HUES64 (cell line): ENCODE measurements at regions not wholly inside any gene's neighbourhood (a gene's known extent, or its start where the extent isn't known, plus 50 kb on each side); places are given as distances from the start of the nearest gene placed in this dataset.
"Not testable (repeated sequence)": the region's sequence is repeated elsewhere in the genome, so short reads cannot be mapped to it uniquely, and the experiment has no call there.

Experiments used
- H3K27ac ChIP-seq: 2 replicates; pipeline ENCODE4 v1.7.0; 2013; ENCODE audit warnings: low read depth, low read length, inconsistent platforms
- H3K27me3 ChIP-seq: 2 replicates; pipeline ENCODE4 v1.6.1; 2013; ENCODE audit warnings: mild to moderate bottlenecking, low read length; ENCODE audit not compliant: insufficient read depth
- H3K36me3 ChIP-seq: 2 replicates; pipeline ENCODE4 v1.6.1; 2013; ENCODE audit warnings: mild to moderate bottlenecking, low read length; ENCODE audit not compliant: insufficient read depth
- H3K4me1 ChIP-seq: 2 replicates; pipeline ENCODE4 v1.6.1; 2013; ENCODE audit warnings: mild to moderate bottlenecking, low read length, moderate library complexity; ENCODE audit not compliant: insufficient read depth
- H3K4me3 ChIP-seq: 2 replicates; pipeline ENCODE4 v1.5.1; 2013; ENCODE audit warnings: mild to moderate bottlenecking, low read length, moderate library complexity
- H3K9ac ChIP-seq: 2 replicates; pipeline ENCODE4 v1.6.1; 2013; ENCODE audit warnings: mild to moderate bottlenecking, low read depth, low read length
- H3K9me3 ChIP-seq: 2 replicates; pipeline ENCODE4 v1.6.1; 2013; ENCODE audit warnings: low read depth, low read length; ENCODE audit not compliant: insufficient read depth
- WGBS: fragments of 150-250, 120-280 bp; methylation state at CpG from one replicate; pipeline ENCODE4 v1.1.7; 2013; ENCODE audit warnings: missing lambda C conversion rate; 5-methylcytosine and 5-hydroxymethylcytosine counted together

- no peaks in the 10 kb centered on the region for H3K36me3 ChIP-seq
- H3K27me3 ChIP-seq: no peaks in the 10 kb centered on the region
- no peak overlapping the region for H3K4me3 ChIP-seq
- no peak overlapping the region for H3K9ac ChIP-seq
- no CpG with 5 or more reads among the region's 1 CpG for WGBS
- no peak overlapping the region for H3K27ac ChIP-seq
- H3K9me3 ChIP-seq: no peaks in the 10 kb centered on the region
- H3K4me1 ChIP-seq: peaks cover 8% of the 10 kb centered on the region
Measured at GRCh38 chr12:24632466-24632865, 316.4 kb downstream of the BCAT1 start.

- Histone ChIP-seq H3K27ac (no peak overlapping the region), H3K27me3 (no peaks in the 10 kb centered on the region), H3K4me1 (peaks cover 8% of the 10 kb centered on the region), H3K9ac (no peak overlapping the region), H3K36me3 (no peaks in the 10 kb centered on the region), H3K9me3 (no peaks in the 10 kb centered on the region), H3K4me3 (no peak overlapping the region)
- WGBS: 88% methylated on average over 3 of the region's 3 CpGs
Measured at GRCh38 chr12:24631676-24632426, 317.1 kb downstream of the BCAT1 start.

- Histone ChIP-seq H3K4me3 (no peak overlapping the region), H3K9ac (no peak overlapping the region), H3K27me3 (no peaks in the 10 kb centered on the region), H3K27ac (no peak overlapping the region), H3K9me3 (no peaks in the 10 kb centered on the region), H3K36me3 (no peaks in the 10 kb centered on the region), H3K4me1 (peaks cover 1% of the 10 kb centered on the region; the same call in 1 of the 2 replicates)
- WGBS: 91% methylated on average over 2 of the region's 2 CpGs
Measured at GRCh38 chr12:24630856-24631255, 318.0 kb downstream of the BCAT1 start.

- Histone ChIP-seq H3K27me3 (no peaks in the 10 kb centered on the region), H3K9ac (no peak overlapping the region), H3K36me3 (no peaks in the 10 kb centered on the region), H3K9me3 (no peaks in the 10 kb centered on the region), H3K4me3 (no peak overlapping the region), H3K27ac (no peak overlapping the region), H3K4me1 (no peaks in the 10 kb centered on the region)
- WGBS: 87% methylated on average over 1 of the region's 1 CpG
Measured at GRCh38 chr12:24630446-24630845, 318.5 kb downstream of the BCAT1 start.

- no peaks in the 10 kb centered on the region for H3K9me3 ChIP-seq
- no peak overlapping the region for H3K9ac ChIP-seq
- 81% methylated on average over 2 of the region's 2 CpGs for WGBS
- no peak overlapping the region for H3K4me3 ChIP-seq
- H3K27me3 ChIP-seq: no peaks in the 10 kb centered on the region
- no peaks in the 10 kb centered on the region for H3K4me1 ChIP-seq
- H3K36me3 ChIP-seq: no peaks in the 10 kb centered on the region
- H3K27ac ChIP-seq: no peak overlapping the region
Measured at GRCh38 chr12:24625103-24625502, 323.8 kb downstream of the BCAT1 start.

GRCh38 chr12:24619954-24620353 lies 328.9 kb downstream of the BCAT1 start:
- H3K36me3 ChIP-seq, H3K27ac ChIP-seq, H3K4me3 ChIP-seq, H3K9me3 ChIP-seq, H3K9ac ChIP-seq, H3K27me3 ChIP-seq: not testable (repeated sequence)
- peaks cover 19% of the 10 kb centered on the region; the same call in 1 of the 2 replicates for H3K4me1 ChIP-seq
- over 99% methylated on average over 6 of the region's 6 CpGs for WGBS

- no peaks in the 10 kb centered on the region for H3K27me3 ChIP-seq
- H3K9me3 ChIP-seq: no peaks in the 10 kb centered on the region
- peaks cover 19% of the 10 kb centered on the region; the same call in 1 of the 2 replicates for H3K4me1 ChIP-seq
- H3K9ac ChIP-seq: no peak overlapping the region
- no peak overlapping the region for H3K27ac ChIP-seq
- H3K36me3 ChIP-seq: no peaks in the 10 kb centered on the region
- no peak overlapping the region for H3K4me3 ChIP-seq
- 23% methylated on average over 4 of the region's 5 CpGs for WGBS
Measured at GRCh38 chr12:24617471-24617870, 331.4 kb downstream of the BCAT1 start.

- no peaks in the 10 kb centered on the region for H3K36me3 ChIP-seq
- no peaks in the 10 kb centered on the region for H3K27me3 ChIP-seq
- H3K9ac ChIP-seq: no peak overlapping the region
- no peak overlapping the region for H3K27ac ChIP-seq
- 84% methylated on average over 3 of the region's 3 CpGs for WGBS
- no peak overlapping the region for H3K4me3 ChIP-seq
- H3K9me3 ChIP-seq: peaks cover 7% of the 10 kb centered on the region; the same call in 1 of the 2 replicates
- peaks cover 19% of the 10 kb centered on the region; the same call in 1 of the 2 replicates for H3K4me1 ChIP-seq
Measured at GRCh38 chr12:24615967-24616411, 332.9 kb downstream of the BCAT1 start.

- 91% methylated on average over 3 of the region's 3 CpGs for WGBS
Measured at GRCh38 chr12:24608637-24609285, 340.1 kb downstream of the BCAT1 start.

GRCh38 chr12:24608108-24608507 lies 340.8 kb downstream of the BCAT1 start:
- Histone ChIP-seq H3K9me3 (peaks cover 7% of the 10 kb centered on the region; the same call in 1 of the 2 replicates), H3K4me1 (peaks cover 7% of the 10 kb centered on the region; the same call in 1 of the 2 replicates), H3K9ac (no peak overlapping the region), H3K27me3 (no peaks in the 10 kb centered on the region), H3K36me3 (no peaks in the 10 kb centered on the region), H3K27ac (no peak overlapping the region), H3K4me3 (no peak overlapping the region)
- WGBS: 41% methylated on average over 1 of the region's 1 CpG

More at GRCh38 chr12:24608637-24609285, 340.1 kb downstream of the BCAT1 start:
- H3K4me1 ChIP-seq: peaks cover under 1% of the 10 kb centered on the region; the same call in 1 of the 2 replicates
- H3K27me3 ChIP-seq: no peaks in the 10 kb centered on the region
- peaks cover 7% of the 10 kb centered on the region; the same call in 1 of the 2 replicates for H3K9me3 ChIP-seq
- H3K36me3 ChIP-seq: no peaks in the 10 kb centered on the region
- no peak overlapping the region for H3K4me3 ChIP-seq
- H3K9ac ChIP-seq: no peak overlapping the region
- no peak overlapping the region for H3K27ac ChIP-seq

GRCh38 chr12:24605916-24606315 lies 343.0 kb downstream of the BCAT1 start:
- no peaks in the 10 kb centered on the region for H3K9me3 ChIP-seq
- no peak overlapping the region for H3K27ac ChIP-seq
- no peak overlapping the region for H3K4me3 ChIP-seq
- H3K27me3 ChIP-seq: no peaks in the 10 kb centered on the region
- H3K36me3 ChIP-seq: no peaks in the 10 kb centered on the region
- peaks cover 9% of the 10 kb centered on the region; the same call in 1 of the 2 replicates for H3K4me1 ChIP-seq
- no peak overlapping the region for H3K9ac ChIP-seq
- WGBS: 88% methylated on average over 4 of the region's 4 CpGs
